OCI-LY7 (cell line): ENCODE measurements at regions not wholly inside any gene's neighbourhood (a gene's known extent, or its start where the extent isn't known, plus 50 kb on each side); places are given as distances from the start of the nearest gene placed in this dataset.

Experiments used
- EZH2phosphoT487 ChIP-seq: fragments of 200-600 bp; sonication (generic); IDR thresholded peaks from 2 replicates; pipeline ENCODE4 v1.6.1; 2018; ENCODE audit warnings: low read depth, borderline replicate concordance, mild to moderate bottlenecking, mixed run types, antibody characterized with exemption, low read length, moderate library complexity, mixed read lengths
- TF ChIP-seq, protein P1 (sequence below): fragments of 200-600 bp; sonication (generic); conservative IDR thresholded peaks from 2 replicates; pipeline ENCODE4 v1.5.1; 2014; ENCODE audit warnings: mild to moderate bottlenecking, antibody characterized with exemption, low read length, moderate library complexity, mixed read lengths

DNA sequence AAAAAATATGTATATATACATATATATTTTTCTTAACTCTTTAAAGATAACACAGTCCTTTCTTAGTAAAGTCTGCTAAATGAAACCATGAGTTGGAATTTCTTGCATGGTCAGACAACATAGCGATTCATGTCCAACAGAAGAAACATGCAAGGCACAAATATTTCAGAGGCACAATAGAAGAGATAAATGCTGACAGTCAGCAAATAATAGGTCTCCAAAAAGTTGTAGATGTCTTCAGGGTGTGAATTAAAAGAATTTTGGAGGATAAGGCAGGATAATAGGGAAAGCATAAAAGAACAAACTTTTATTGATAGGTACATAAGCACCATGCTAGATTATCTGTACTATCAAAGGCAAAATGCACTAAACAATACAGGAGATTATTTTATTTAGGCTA is 800.2 kb downstream of the PLCL1 start:
- TF ChIP-seq, protein P1, sequence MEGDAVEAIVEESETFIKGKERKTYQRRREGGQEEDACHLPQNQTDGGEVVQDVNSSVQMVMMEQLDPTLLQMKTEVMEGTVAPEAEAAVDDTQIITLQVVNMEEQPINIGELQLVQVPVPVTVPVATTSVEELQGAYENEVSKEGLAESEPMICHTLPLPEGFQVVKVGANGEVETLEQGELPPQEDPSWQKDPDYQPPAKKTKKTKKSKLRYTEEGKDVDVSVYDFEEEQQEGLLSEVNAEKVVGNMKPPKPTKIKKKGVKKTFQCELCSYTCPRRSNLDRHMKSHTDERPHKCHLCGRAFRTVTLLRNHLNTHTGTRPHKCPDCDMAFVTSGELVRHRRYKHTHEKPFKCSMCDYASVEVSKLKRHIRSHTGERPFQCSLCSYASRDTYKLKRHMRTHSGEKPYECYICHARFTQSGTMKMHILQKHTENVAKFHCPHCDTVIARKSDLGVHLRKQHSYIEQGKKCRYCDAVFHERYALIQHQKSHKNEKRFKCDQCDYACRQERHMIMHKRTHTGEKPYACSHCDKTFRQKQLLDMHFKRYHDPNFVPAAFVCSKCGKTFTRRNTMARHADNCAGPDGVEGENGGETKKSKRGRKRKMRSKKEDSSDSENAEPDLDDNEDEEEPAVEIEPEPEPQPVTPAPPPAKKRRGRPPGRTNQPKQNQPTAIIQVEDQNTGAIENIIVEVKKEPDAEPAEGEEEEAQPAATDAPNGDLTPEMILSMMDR: no peak
- no peak for TF ChIP-seq EZH2phosphoT487
